WTC11 (cell line): ENCODE measurements at regions not wholly inside any gene's neighbourhood (a gene's known extent, or its start where the extent isn't known, plus 50 kb on each side); places are given as distances from the start of the nearest gene placed in this dataset.

Experiments used
- ATAC-seq: fragments of 200-7000 bp; cut with Tn5 transposase; 2 replicates; pipeline ENCODE4 v1.10.0; 2021; ENCODE audit warnings: mild to moderate bottlenecking, moderate library complexity
- CTCF ChIA-PET: fragments of 300-600 bp; sonication (Branson Sonifier 250); formaldehyde crosslinking; loops from one replicate; lab custom pipeline; 2021; ENCODE audit warnings: antibody characterized with exemption; lab: Charles Lee
- POLR2A ChIA-PET: fragments of 350-600 bp; sonication (Branson Sonifier 250); formaldehyde crosslinking; loops from one replicate; lab custom pipeline; 2021; ENCODE audit warnings: antibody characterized with exemption; lab: Charles Lee
- DNase-seq: peaks from one replicate; pipeline ENCODE4 v3.0.0; 2021; ENCODE audit warnings: low spot score
- H3K27ac Mint-ChIP-seq: 2 replicates; pipeline ENCODE4 v1.8.0; 2021; ENCODE audit warnings: mixed read lengths
- H3K27me3 Mint-ChIP-seq: 2 replicates; pipeline ENCODE4 v1.8.0; 2021; ENCODE audit warnings: low read depth, mild to moderate bottlenecking, moderate library complexity, mixed read lengths
- H3K36me3 Mint-ChIP-seq: 2 replicates; pipeline ENCODE4 v1.8.0; 2021; ENCODE audit warnings: mixed read lengths
- H3K4me1 Mint-ChIP-seq: 2 replicates; pipeline ENCODE4 v1.8.0; 2022; ENCODE audit warnings: mixed read lengths
- H3K4me3 Mint-ChIP-seq: 2 replicates; pipeline ENCODE4 v1.8.0; 2021; ENCODE audit warnings: mild to moderate bottlenecking, moderate library complexity, mixed read lengths
- H3K9me3 Mint-ChIP-seq: 2 replicates; pipeline ENCODE4 v1.8.0; 2021; ENCODE audit warnings: mixed read lengths
- EMX1 ChIP-seq: fragments of 250-450 bp; sonication (Bioruptor Pico); IDR thresholded peaks from 2 replicates; pipeline ENCODE4 v1.8.0; 2021; ENCODE audit warnings: mild to moderate bottlenecking
- FOXP1 ChIP-seq: sonication (generic); formaldehyde crosslinking; IDR thresholded peaks from 2 replicates; pipeline ENCODE4 v1.8.0; 2022; ENCODE audit warnings: missing genetic modification reagents, mild to moderate bottlenecking, moderate library complexity, borderline replicate concordance
- GABPB1 ChIP-seq: sonication (generic); formaldehyde crosslinking; IDR thresholded peaks from 2 replicates; pipeline ENCODE4 v1.8.1; 2023; ENCODE audit warnings: mild to moderate bottlenecking, missing genetic modification reagents
- MXD4 ChIP-seq: fragments of 250-450 bp; sonication (Bioruptor Pico); IDR thresholded peaks from 2 replicates; pipeline ENCODE4 v1.8.0; 2021; ENCODE audit warnings: mild to moderate bottlenecking, moderate library complexity, borderline replicate concordance
- MYBL2 ChIP-seq: sonication (generic); formaldehyde crosslinking; IDR thresholded peaks from 2 replicates; pipeline ENCODE4 v1.8.1; 2023; ENCODE audit warnings: mild to moderate bottlenecking, moderate library complexity, missing genetic modification reagents
- NFATC4 ChIP-seq: fragments of 250-450 bp; sonication (Bioruptor Pico); IDR thresholded peaks from 2 replicates; pipeline ENCODE4 v1.9.0; 2021; ENCODE audit warnings: mild to moderate bottlenecking
- NR2C2 ChIP-seq: sonication (generic); formaldehyde crosslinking; IDR thresholded peaks from 2 replicates; pipeline ENCODE4 v1.8.0; 2022; ENCODE audit warnings: mild to moderate bottlenecking, missing genetic modification reagents
- RELA ChIP-seq: sonication (generic); formaldehyde crosslinking; IDR thresholded peaks from 2 replicates; pipeline ENCODE4 v1.8.1; 2022; ENCODE audit warnings: missing genetic modification reagents, mild to moderate bottlenecking, borderline replicate concordance
- SMAD3 ChIP-seq: sonication (generic); formaldehyde crosslinking; IDR thresholded peaks from 2 replicates; pipeline ENCODE4 v1.8.0; 2022; ENCODE audit warnings: missing genetic modification reagents, mild to moderate bottlenecking, borderline replicate concordance
- SMAD4 ChIP-seq: sonication (generic); formaldehyde crosslinking; IDR thresholded peaks from 2 replicates; pipeline ENCODE4 v1.8.0; 2022; ENCODE audit warnings: mild to moderate bottlenecking, missing genetic modification reagents
- SOX15 ChIP-seq: fragments of 250-450 bp; sonication (Bioruptor Pico); IDR thresholded peaks from 2 replicates; pipeline ENCODE4 v1.9.0; 2021; ENCODE audit warnings: mild to moderate bottlenecking
- TEAD1 ChIP-seq: sonication (generic); formaldehyde crosslinking; IDR thresholded peaks from 2 replicates; pipeline ENCODE4 v1.8.0; 2022; ENCODE audit warnings: mild to moderate bottlenecking, missing genetic modification reagents
- TP53 ChIP-seq: sonication (generic); formaldehyde crosslinking; IDR thresholded peaks from 2 replicates; pipeline ENCODE4 v1.8.1; 2023; ENCODE audit warnings: mild to moderate bottlenecking, missing genetic modification reagents
- ZNF121 ChIP-seq: sonication (generic); formaldehyde crosslinking; IDR thresholded peaks from 2 replicates; pipeline ENCODE4 v1.8.0; 2023; ENCODE audit warnings: missing genetic modification reagents
- ZNF138 ChIP-seq: sonication (generic); formaldehyde crosslinking; conservative IDR thresholded peaks from 2 replicates; pipeline ENCODE4 v1.8.1; 2022; ENCODE audit warnings: mild to moderate bottlenecking, moderate library complexity, missing genetic modification reagents
- ZNF219 ChIP-seq: sonication (generic); formaldehyde crosslinking; IDR thresholded peaks from 2 replicates; pipeline ENCODE4 v1.8.0; 2023; ENCODE audit warnings: missing genetic modification reagents, mild to moderate bottlenecking, borderline replicate concordance
- TF ChIP-seq, protein P1 (sequence below): fragments of 200-600 bp; IDR thresholded peaks from 2 replicates; pipeline ENCODE4 v1.8.0; 2022; ENCODE audit warnings: antibody characterized with exemption
- TF ChIP-seq, protein P2 (sequence below): sonication (generic); formaldehyde crosslinking; IDR thresholded peaks from 2 replicates; pipeline ENCODE4 v1.8.0; 2022; ENCODE audit warnings: mild to moderate bottlenecking, missing genetic modification reagents
- TF ChIP-seq, protein P3 (sequence below): fragments of 250-450 bp; sonication (Bioruptor Pico); conservative IDR thresholded peaks from 2 replicates; pipeline ENCODE4 v1.9.0; 2021; ENCODE audit warnings: mild to moderate bottlenecking
- TF ChIP-seq, protein P4 (sequence below): sonication (generic); formaldehyde crosslinking; IDR thresholded peaks from 2 replicates; pipeline ENCODE4 v1.8.1; 2023; ENCODE audit warnings: mild to moderate bottlenecking, moderate library complexity, missing genetic modification reagents
- TF ChIP-seq, protein P5 (sequence below): sonication (generic); formaldehyde crosslinking; IDR thresholded peaks from 2 replicates; pipeline ENCODE4 v1.8.1; 2022; ENCODE audit warnings: mild to moderate bottlenecking, moderate library complexity, missing genetic modification reagents
- TF ChIP-seq, protein P6 (sequence below): sonication (generic); formaldehyde crosslinking; conservative IDR thresholded peaks from 2 replicates; pipeline ENCODE4 v1.8.1; 2022; ENCODE audit warnings: mild to moderate bottlenecking, missing genetic modification reagents
- TF ChIP-seq, protein P7 (sequence below): sonication (generic); formaldehyde crosslinking; IDR thresholded peaks from 2 replicates; pipeline ENCODE4 v1.8.1; 2022; ENCODE audit warnings: low read depth, mild to moderate bottlenecking, moderate library complexity, missing genetic modification reagents, borderline replicate concordance

DNA sequence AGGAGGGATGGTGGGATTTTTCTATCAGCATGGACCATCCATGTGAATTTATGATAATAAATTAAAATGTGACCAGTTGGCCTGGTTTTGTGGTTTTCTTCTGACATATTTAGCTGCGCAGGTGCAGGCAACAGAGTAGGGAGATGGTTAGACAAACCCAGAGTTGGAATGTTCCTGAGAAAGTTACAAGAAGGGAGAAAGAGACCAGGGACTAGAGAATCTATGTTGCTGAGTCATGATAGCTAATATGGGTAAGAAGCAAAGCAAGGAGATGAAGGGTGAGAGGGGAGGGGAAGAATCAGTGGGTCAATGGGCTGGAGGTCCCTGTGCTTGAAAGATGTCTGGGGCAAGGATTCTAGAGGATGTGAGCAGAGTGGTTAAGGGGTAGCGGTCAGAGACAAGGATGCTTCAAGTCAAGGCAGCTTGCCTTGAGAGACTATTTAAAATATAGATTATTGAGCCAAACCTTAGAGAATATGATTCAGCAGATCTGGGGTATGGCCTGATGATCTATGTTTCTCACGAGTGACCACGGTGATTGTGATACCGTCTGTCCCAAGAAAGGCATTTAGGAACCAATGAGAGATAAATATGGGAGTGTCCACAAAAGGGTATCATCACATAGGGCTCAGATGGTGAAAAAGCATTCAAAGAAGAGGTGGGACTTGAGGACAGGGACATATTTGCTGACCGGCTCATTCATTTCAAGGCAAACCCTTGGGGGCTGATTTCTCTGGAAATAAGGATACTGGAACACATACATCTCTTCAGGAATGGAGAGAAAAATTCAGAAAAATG is 219.7 kb upstream of the PLD5 start:
- H3K4me3 Mint-ChIP-seq = no peak overlapping the region
- H3K27ac Mint-ChIP-seq = no peak overlapping the region
- peaks cover 18% of the 10 kb centered on the region for H3K9me3 Mint-ChIP-seq

DNA sequence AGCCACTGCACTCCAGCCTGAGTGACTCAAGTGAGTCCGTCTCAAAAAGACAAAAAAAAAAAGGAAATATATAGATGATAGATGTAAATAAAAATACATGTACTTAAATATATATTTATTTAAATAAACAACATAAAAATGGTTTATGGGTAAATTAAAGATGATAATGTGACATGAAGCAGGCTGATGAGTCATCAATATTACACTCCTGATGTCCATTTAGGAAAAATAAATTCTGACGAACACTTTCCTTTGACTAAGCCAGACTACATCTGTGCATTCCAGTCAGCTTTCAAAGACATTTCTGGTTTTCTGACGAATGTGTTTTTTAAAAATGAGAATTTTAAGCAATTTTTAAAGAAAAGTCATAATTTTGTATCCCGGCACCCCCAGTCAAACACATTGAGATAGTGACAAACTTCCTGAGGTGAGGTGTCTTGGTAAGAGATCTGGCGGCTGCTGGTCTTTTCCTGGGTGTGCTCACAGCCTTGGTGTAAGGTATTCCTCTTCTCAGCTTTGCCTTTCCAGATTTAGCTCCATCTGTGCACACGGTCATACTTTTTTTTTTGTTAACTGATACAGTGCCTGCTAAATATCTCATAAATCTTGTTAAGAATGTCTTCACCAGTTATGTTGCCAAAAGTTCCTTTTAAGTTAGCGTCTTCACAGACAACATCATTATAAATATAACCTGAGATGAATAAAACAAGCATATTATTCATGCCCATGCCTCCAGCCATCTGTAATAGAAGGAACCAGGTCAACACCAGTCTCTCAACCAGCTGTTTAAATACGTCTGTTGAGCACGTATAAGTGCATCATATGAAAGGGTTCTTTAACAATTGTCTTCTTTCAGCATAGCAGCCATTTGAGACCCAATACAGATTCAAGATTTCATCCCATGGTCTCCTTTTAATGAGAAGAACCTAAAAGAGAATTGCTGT is 214.5 kb upstream of the PLD5 start:
- Mint-ChIP-seq H3K36me3 (peaks cover 8% of the 10 kb centered on the region; the same call in 1 of the 2 replicates), H3K27me3 (no peaks in the 10 kb centered on the region), H3K4me3 (no peak overlapping the region), H3K9me3 (peaks cover 22% of the 10 kb centered on the region), H3K4me1 (no peaks in the 10 kb centered on the region), H3K27ac (no peak overlapping the region)
- POLR2A ChIA-PET = no interaction called here
- ATAC-seq (no peak), DNase-seq (no peak)
- CTCF ChIA-PET = no interaction called here
- TF ChIP-seq, protein P1, sequence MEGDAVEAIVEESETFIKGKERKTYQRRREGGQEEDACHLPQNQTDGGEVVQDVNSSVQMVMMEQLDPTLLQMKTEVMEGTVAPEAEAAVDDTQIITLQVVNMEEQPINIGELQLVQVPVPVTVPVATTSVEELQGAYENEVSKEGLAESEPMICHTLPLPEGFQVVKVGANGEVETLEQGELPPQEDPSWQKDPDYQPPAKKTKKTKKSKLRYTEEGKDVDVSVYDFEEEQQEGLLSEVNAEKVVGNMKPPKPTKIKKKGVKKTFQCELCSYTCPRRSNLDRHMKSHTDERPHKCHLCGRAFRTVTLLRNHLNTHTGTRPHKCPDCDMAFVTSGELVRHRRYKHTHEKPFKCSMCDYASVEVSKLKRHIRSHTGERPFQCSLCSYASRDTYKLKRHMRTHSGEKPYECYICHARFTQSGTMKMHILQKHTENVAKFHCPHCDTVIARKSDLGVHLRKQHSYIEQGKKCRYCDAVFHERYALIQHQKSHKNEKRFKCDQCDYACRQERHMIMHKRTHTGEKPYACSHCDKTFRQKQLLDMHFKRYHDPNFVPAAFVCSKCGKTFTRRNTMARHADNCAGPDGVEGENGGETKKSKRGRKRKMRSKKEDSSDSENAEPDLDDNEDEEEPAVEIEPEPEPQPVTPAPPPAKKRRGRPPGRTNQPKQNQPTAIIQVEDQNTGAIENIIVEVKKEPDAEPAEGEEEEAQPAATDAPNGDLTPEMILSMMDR = no peak
- TF ChIP-seq, protein P2, sequence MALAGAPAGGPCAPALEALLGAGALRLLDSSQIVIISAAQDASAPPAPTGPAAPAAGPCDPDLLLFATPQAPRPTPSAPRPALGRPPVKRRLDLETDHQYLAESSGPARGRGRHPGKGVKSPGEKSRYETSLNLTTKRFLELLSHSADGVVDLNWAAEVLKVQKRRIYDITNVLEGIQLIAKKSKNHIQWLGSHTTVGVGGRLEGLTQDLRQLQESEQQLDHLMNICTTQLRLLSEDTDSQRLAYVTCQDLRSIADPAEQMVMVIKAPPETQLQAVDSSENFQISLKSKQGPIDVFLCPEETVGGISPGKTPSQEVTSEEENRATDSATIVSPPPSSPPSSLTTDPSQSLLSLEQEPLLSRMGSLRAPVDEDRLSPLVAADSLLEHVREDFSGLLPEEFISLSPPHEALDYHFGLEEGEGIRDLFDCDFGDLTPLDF (CRISPR knock-in tag) = no peak
- TF ChIP-seq TP53 (CRISPR knock-in tag) = no peak
- TF ChIP-seq ZNF138 (CRISPR knock-in tag) = no peak
- TF ChIP-seq, protein P3, sequence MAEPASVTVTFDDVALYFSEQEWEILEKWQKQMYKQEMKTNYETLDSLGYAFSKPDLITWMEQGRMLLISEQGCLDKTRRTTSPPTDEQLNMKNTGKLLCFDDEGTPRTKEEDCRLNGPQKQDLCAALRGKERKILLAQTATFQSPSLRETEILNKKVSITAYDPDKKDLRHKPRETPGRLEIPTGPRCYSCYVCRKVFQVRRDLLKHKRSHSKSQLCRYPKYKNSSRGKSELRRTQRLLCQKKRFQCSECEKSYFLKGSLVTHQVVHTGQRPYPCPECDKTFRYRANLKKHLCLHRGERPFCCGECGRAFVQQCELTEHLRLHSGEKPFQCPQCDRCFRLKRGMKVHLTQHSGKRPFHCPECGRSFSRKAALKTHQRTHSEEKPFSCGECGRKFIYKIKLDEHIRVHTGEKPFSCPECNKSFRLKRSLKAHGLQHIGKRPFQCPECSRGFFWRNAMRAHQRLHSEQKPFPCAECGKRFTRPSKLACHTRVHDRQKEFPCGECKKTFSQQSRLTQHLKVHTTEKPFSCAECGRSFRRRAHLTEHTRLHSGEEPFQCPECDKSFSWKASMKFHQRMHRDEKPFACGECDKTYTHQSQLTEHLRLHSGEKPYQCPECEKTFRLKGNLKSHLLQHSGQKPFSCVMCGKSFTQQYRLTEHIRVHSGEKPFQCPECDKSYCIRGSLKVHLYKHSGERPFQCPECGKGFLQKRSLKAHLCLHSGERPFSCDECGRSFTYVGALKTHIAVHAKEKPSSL = no peak

More for the DNA sequence above, 219.7 kb upstream of the PLD5 start:
- CTCF ChIA-PET = no interaction called here
- no peak for TF ChIP-seq ZNF219 (CRISPR knock-in tag)
- TF ChIP-seq GABPB1 (CRISPR knock-in tag) = no peak
- TF ChIP-seq SOX15 (CRISPR knock-in tag) = no peak
- no peak for TF ChIP-seq RELA (CRISPR knock-in tag)
- TF ChIP-seq MYBL2 (CRISPR knock-in tag) = no peak
- TF ChIP-seq, protein P4, sequence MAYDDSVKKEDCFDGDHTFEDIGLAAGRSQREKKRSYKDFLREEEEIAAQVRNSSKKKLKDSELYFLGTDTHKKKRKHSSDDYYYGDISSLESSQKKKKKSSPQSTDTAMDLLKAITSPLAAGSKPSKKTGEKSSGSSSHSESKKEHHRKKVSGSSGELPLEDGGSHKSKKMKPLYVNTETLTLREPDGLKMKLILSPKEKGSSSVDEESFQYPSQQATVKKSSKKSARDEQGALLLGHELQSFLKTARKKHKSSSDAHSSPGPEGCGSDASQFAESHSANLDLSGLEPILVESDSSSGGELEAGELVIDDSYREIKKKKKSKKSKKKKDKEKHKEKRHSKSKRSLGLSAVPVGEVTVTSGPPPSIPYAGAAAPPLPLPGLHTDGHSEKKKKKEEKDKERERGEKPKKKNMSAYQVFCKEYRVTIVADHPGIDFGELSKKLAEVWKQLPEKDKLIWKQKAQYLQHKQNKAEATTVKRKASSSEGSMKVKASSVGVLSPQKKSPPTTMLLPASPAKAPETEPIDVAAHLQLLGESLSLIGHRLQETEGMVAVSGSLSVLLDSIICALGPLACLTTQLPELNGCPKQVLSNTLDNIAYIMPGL (CRISPR knock-in tag) = no peak
- TF ChIP-seq, protein P5, sequence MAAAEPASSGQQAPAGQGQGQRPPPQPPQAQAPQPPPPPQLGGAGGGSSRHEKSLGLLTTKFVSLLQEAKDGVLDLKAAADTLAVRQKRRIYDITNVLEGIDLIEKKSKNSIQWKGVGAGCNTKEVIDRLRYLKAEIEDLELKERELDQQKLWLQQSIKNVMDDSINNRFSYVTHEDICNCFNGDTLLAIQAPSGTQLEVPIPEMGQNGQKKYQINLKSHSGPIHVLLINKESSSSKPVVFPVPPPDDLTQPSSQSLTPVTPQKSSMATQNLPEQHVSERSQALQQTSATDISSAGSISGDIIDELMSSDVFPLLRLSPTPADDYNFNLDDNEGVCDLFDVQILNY (CRISPR knock-in tag) = no peak
- no peak for TF ChIP-seq NR2C2 (CRISPR knock-in tag)
- TF ChIP-seq, protein P6, sequence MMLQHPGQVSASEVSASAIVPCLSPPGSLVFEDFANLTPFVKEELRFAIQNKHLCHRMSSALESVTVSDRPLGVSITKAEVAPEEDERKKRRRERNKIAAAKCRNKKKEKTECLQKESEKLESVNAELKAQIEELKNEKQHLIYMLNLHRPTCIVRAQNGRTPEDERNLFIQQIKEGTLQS (CRISPR knock-in tag) = no peak
- TF ChIP-seq TEAD1 (CRISPR knock-in tag) = no peak
- TF ChIP-seq SMAD3 = no peak
- TF ChIP-seq, protein P7, sequence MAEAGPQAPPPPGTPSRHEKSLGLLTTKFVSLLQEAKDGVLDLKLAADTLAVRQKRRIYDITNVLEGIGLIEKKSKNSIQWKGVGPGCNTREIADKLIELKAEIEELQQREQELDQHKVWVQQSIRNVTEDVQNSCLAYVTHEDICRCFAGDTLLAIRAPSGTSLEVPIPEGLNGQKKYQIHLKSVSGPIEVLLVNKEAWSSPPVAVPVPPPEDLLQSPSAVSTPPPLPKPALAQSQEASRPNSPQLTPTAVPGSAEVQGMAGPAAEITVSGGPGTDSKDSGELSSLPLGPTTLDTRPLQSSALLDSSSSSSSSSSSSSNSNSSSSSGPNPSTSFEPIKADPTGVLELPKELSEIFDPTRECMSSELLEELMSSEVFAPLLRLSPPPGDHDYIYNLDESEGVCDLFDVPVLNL (CRISPR knock-in tag) = no peak
- TF ChIP-seq NFATC4 = no peak
- no peak for TF ChIP-seq ZNF121 (CRISPR knock-in tag)
- TF ChIP-seq, protein P2 (CRISPR knock-in tag) = no peak
- no peak for TF ChIP-seq FOXP1 (CRISPR knock-in tag)
- TF ChIP-seq, protein P1 = no peak
- no peak for TF ChIP-seq SMAD4
- TF ChIP-seq MXD4 = no peak
- no peak for TF ChIP-seq EMX1
- no peaks in the 10 kb centered on the region for H3K4me1 Mint-ChIP-seq
- no peaks in the 10 kb centered on the region for H3K27me3 Mint-ChIP-seq
- peaks cover 8% of the 10 kb centered on the region; the same call in 1 of the 2 replicates for H3K36me3 Mint-ChIP-seq
- POLR2A ChIA-PET = no interaction called here
- DNase-seq (no peak), ATAC-seq (no peak)
